ENCODE measurements at regions not wholly inside any gene's neighbourhood (a gene's known extent, or its start where the extent isn't known, plus 50 kb on each side); places are given as distances from the start of the nearest gene placed in this dataset.

GRCh38 chr18:56368066-56368465 is 270.3 kb downstream of the TXNL1 start:
- H3K4me3 ChIP-seq (ENCODE audit: low read length) = no peak overlapping the region
- H3K36me3 ChIP-seq (ENCODE audit: control insufficient read depth, insufficient read depth, low read length) = no peaks in the 10 kb centered on the region
- no peaks in the 10 kb centered on the region for H3K9me3 ChIP-seq (ENCODE audit: control insufficient read depth, insufficient read depth, low read length)
- H3K27me3 ChIP-seq (ENCODE audit: control insufficient read depth, insufficient read depth, low read length) = no peaks in the 10 kb centered on the region
- no peaks in the 10 kb centered on the region for H3K4me1 ChIP-seq (ENCODE audit: control insufficient read depth, insufficient read depth, low read length)
- no peak overlapping the region for H3K27ac ChIP-seq (ENCODE audit: low read length)
- DNase-seq (ENCODE audit: low read depth, low spot score) = no peak
- WGBS (ENCODE audit: insufficient coverage, insufficient read length) = no CpG with 5 or more reads among the region's 5 CpGs

DNA sequence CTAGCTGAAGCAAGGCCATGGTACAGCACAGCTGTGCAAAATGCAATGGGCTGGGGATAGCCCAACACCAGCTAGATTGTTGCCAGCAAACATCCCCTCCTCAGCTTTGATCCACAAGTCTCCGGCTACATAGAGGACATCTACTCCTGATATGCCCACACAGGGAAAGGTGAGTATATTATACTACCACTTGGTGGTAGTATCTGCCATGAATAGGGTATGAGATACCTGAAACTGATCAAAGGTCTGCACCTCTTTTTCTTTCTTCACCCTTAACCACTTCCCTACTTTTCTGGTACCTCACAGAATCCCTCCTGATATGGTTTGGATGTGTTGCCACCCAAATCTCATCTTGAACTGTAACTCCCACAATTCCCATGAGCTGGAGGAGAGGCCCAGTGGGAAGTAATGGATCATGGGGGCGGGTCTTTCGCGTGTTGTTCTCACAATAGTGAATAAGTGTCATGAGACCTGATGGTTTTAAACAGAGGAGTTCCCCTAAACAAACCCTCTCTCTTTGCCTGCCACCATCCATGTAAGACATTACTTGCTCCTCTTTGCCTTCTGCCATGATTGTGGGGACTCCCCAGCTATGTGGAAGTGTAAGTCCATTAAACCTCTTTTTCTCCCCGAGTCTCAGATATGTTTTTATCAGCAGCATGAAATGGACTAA is 279.6 kb downstream of the TXNL1 start:
- Histone ChIP-seq H3K36me3 (ENCODE audit: control insufficient read depth, insufficient read depth, low read length) (no peaks in the 10 kb centered on the region), H3K9me3 (ENCODE audit: control insufficient read depth, insufficient read depth, low read length) (no peaks in the 10 kb centered on the region; the same call in 1 of the 2 replicates), H3K27me3 (ENCODE audit: control insufficient read depth, insufficient read depth, low read length) (no peaks in the 10 kb centered on the region), H3K27ac (ENCODE audit: low read length) (no peak overlapping the region), H3K4me3 (ENCODE audit: low read length) (no peak overlapping the region), H3K4me1 (ENCODE audit: control insufficient read depth, insufficient read depth, low read length) (no peaks in the 10 kb centered on the region)
- WGBS (ENCODE audit: insufficient coverage, insufficient read length) = no CpG with 5 or more reads among the region's 5 CpGs
- no peak for DNase-seq (ENCODE audit: low read depth, low spot score)

DNA sequence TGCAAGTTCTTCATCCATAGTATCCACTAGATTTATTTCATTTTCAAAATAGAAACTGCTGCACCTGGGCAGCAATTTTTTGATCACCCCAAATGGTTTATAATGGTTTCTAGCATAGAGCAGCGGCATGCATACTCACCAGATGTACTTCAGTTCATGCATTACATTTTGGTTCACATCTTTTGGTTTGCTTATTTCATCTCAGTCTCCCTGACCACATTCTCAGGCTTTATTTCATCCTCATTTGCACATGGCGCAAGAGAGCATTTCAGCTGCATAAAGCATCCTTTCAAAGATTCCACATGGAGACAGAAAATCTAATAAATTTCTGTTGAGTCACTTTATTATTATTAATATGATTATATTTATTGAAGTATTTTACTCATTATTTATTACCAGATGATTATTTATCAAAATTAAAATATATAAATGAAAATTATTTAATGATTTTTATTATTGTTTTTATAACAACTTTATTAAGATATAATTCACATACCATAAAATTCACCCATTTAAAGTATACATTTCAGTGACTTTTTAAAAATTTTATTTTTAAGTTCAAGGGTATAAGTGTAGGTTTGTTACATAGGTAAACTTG is 284.6 kb downstream of the TXNL1 start:
- DNase-seq (ENCODE audit: low read depth, low spot score) = no peak
- Histone ChIP-seq H3K9me3 (ENCODE audit: control insufficient read depth, insufficient read depth, low read length) (no peaks in the 10 kb centered on the region; the same call in 1 of the 2 replicates), H3K4me1 (ENCODE audit: control insufficient read depth, insufficient read depth, low read length) (no peaks in the 10 kb centered on the region), H3K36me3 (ENCODE audit: control insufficient read depth, insufficient read depth, low read length) (no peaks in the 10 kb centered on the region), H3K4me3 (ENCODE audit: low read length) (no peak overlapping the region), H3K27me3 (ENCODE audit: control insufficient read depth, insufficient read depth, low read length) (no peaks in the 10 kb centered on the region), H3K27ac (ENCODE audit: low read length) (no peak overlapping the region)
- WGBS (ENCODE audit: insufficient coverage, insufficient read length) = no CpG with 5 or more reads among the region's 2 CpGs

DNA sequence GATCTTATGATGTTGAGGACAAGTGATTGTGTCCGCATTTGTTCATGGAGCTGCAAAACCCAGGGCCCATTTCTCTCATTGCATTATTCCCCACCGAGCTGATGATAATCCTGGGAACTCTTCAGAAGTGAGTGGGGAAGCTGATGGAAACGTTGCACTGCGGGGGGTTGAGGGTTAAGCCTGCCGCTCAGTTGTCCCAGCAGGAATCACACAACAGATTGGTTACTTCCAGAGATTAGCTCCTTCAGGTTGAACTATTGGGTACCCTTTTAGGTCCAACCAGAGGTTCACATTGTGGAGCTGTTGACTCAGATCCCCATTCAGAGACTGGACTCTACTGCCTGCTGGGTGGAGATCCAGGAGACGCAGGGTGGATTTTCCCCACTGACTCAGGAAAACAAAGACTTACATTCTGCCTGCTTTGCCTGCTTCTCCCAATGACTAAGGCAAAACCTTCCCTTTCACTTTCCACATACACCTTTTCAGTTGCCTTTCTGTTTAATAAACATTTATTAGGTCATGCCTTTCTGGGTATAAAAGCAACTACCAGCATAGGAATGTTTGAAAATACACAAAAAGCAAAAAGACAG is 286.4 kb downstream of the TXNL1 start:
- Histone ChIP-seq H3K4me3 (ENCODE audit: low read length) (no peak overlapping the region), H3K27ac (ENCODE audit: low read length) (no peak overlapping the region), H3K9me3 (ENCODE audit: control insufficient read depth, insufficient read depth, low read length) (no peaks in the 10 kb centered on the region; the same call in 1 of the 2 replicates), H3K4me1 (ENCODE audit: control insufficient read depth, insufficient read depth, low read length) (no peaks in the 10 kb centered on the region), H3K36me3 (ENCODE audit: control insufficient read depth, insufficient read depth, low read length) (no peaks in the 10 kb centered on the region), H3K27me3 (ENCODE audit: control insufficient read depth, insufficient read depth, low read length) (no peaks in the 10 kb centered on the region)
- no CpG with 5 or more reads among the region's 6 CpGs for WGBS (ENCODE audit: insufficient coverage, insufficient read length)
- no peak for DNase-seq (ENCODE audit: low read depth, low spot score)

GRCh38 chr18:56337507-56337906 is 300.9 kb downstream of the TXNL1 start:
- Histone ChIP-seq H3K36me3 (ENCODE audit: control insufficient read depth, insufficient read depth, low read length) (no peaks in the 10 kb centered on the region), H3K4me1 (ENCODE audit: control insufficient read depth, insufficient read depth, low read length) (no peaks in the 10 kb centered on the region), H3K4me3 (ENCODE audit: low read length) (no peak overlapping the region), H3K27me3 (ENCODE audit: control insufficient read depth, insufficient read depth, low read length) (no peaks in the 10 kb centered on the region), H3K9me3 (ENCODE audit: control insufficient read depth, insufficient read depth, low read length) (no peaks in the 10 kb centered on the region), H3K27ac (ENCODE audit: low read length) (no peak overlapping the region)
- no CpG with 5 or more reads among the region's 4 CpGs for WGBS (ENCODE audit: insufficient coverage, insufficient read length)
- no peak for DNase-seq (ENCODE audit: low read depth, low spot score)

DNA sequence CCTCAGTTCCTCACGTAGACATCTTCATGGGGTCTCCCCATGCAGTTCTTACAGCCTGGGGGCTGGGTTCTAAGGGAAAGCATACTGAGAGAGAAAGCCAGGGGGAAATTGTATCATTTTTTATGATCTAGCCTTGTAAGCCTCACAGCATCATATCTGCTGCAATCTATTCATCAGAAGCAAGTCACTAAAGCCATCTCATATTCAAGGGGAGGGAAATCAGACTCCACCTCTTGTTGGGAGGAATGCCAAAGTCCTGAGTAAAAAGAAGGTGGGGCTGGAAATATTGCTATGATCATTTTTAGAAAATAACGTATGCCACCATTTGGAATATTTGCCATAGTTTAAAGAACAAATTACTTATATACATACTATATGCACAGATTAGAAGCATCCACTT is 304.6 kb downstream of the TXNL1 start:
- DNase-seq (ENCODE audit: low read depth, low spot score) = no peak
- Histone ChIP-seq H3K9me3 (ENCODE audit: control insufficient read depth, insufficient read depth, low read length) (no peaks in the 10 kb centered on the region), H3K36me3 (ENCODE audit: control insufficient read depth, insufficient read depth, low read length) (no peaks in the 10 kb centered on the region), H3K4me3 (ENCODE audit: low read length) (no peak overlapping the region), H3K27me3 (ENCODE audit: control insufficient read depth, insufficient read depth, low read length) (no peaks in the 10 kb centered on the region), H3K27ac (ENCODE audit: low read length) (no peak overlapping the region), H3K4me1 (ENCODE audit: control insufficient read depth, insufficient read depth, low read length) (no peaks in the 10 kb centered on the region)
- no CpG with 5 or more reads among the region's 2 CpGs for WGBS (ENCODE audit: insufficient coverage, insufficient read length)

DNA sequence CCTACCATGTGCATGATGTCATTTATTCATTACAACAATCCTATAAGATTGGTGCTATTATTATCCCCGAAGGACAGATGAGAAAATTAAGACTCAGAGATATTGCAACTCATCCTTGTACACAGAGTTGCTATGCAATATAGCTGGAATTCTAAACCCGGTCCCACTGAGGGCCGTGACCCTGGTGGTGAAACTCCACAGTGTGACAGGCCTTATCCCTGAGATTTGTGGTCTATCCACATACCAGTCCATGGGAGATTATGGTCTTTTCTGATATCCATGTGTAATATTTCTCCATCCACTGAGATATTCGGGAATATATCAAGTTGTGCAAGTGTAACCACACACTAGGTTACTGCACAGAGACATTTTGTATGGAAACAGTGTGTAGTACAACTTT is 305.2 kb downstream of the TXNL1 start:
- Histone ChIP-seq H3K9me3 (ENCODE audit: control insufficient read depth, insufficient read depth, low read length) (no peaks in the 10 kb centered on the region), H3K27ac (ENCODE audit: low read length) (no peak overlapping the region), H3K27me3 (ENCODE audit: control insufficient read depth, insufficient read depth, low read length) (no peaks in the 10 kb centered on the region), H3K4me1 (ENCODE audit: control insufficient read depth, insufficient read depth, low read length) (no peaks in the 10 kb centered on the region), H3K4me3 (ENCODE audit: low read length) (no peak overlapping the region), H3K36me3 (ENCODE audit: control insufficient read depth, insufficient read depth, low read length) (no peaks in the 10 kb centered on the region)
- WGBS (ENCODE audit: insufficient coverage, insufficient read length) = no CpG with 5 or more reads among the region's 4 CpGs
- no peak for DNase-seq (ENCODE audit: low read depth, low spot score)

- Histone ChIP-seq H3K36me3 (ENCODE audit: control insufficient read depth, insufficient read depth, low read length) (no peaks in the 10 kb centered on the region), H3K27ac (ENCODE audit: low read length) (no peak overlapping the region)
- WGBS (ENCODE audit: insufficient coverage, insufficient read length) = no CpG with 5 or more reads among the region's 4 CpGs
Observed at GRCh38 chr18:56332371-56332770, 306.0 kb downstream of the TXNL1 start.

GRCh38 chr18:56330366-56331110 is 307.9 kb downstream of the TXNL1 start:
- no peak for DNase-seq (ENCODE audit: low read depth, low spot score)
- H3K9me3 ChIP-seq (ENCODE audit: control insufficient read depth, insufficient read depth, low read length) = no peaks in the 10 kb centered on the region
- no peaks in the 10 kb centered on the region for H3K36me3 ChIP-seq (ENCODE audit: control insufficient read depth, insufficient read depth, low read length)
- no peaks in the 10 kb centered on the region for H3K4me1 ChIP-seq (ENCODE audit: control insufficient read depth, insufficient read depth, low read length)
- H3K27ac ChIP-seq (ENCODE audit: low read length) = no peak overlapping the region
- no peak overlapping the region for H3K4me3 ChIP-seq (ENCODE audit: low read length)
- no peaks in the 10 kb centered on the region for H3K27me3 ChIP-seq (ENCODE audit: control insufficient read depth, insufficient read depth, low read length)
- no CpG with 5 or more reads among the region's 9 CpGs for WGBS (ENCODE audit: insufficient coverage, insufficient read length)

More at GRCh38 chr18:56332371-56332770, 306.0 kb downstream of the TXNL1 start:
- H3K4me1 ChIP-seq (ENCODE audit: control insufficient read depth, insufficient read depth, low read length) = no peaks in the 10 kb centered on the region
- H3K9me3 ChIP-seq (ENCODE audit: control insufficient read depth, insufficient read depth, low read length) = no peaks in the 10 kb centered on the region
- no peak for DNase-seq (ENCODE audit: low read depth, low spot score)
- no peak overlapping the region for H3K4me3 ChIP-seq (ENCODE audit: low read length)
- H3K27me3 ChIP-seq (ENCODE audit: control insufficient read depth, insufficient read depth, low read length) = no peaks in the 10 kb centered on the region

DNA sequence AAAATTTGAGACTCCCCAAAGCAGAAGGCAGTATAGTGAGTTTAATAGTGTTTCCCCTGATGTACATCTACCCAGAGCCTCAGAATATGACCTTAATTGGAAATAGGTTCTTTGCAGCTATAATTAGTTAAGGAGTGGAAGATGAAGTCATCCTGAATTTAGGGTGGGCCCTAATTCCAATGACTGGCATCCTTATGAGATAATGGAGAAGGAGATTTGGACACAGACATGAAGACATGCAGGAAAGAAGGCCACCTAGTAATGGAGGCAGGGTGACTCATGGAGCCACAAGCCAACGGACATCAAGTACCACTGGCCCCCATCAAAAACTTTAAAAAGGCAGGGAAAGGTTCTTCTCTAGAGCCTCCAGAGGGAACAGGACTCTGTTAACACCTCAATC is 308.9 kb downstream of the TXNL1 start:
- H3K27me3 ChIP-seq (ENCODE audit: control insufficient read depth, insufficient read depth, low read length) = no peaks in the 10 kb centered on the region
- no peaks in the 10 kb centered on the region for H3K9me3 ChIP-seq (ENCODE audit: control insufficient read depth, insufficient read depth, low read length)
- H3K36me3 ChIP-seq (ENCODE audit: control insufficient read depth, insufficient read depth, low read length) = no peaks in the 10 kb centered on the region
- DNase-seq (ENCODE audit: low read depth, low spot score) = no peak
- no peak overlapping the region for H3K4me3 ChIP-seq (ENCODE audit: low read length)
- no peak overlapping the region for H3K27ac ChIP-seq (ENCODE audit: low read length)
- H3K4me1 ChIP-seq (ENCODE audit: control insufficient read depth, insufficient read depth, low read length) = no peaks in the 10 kb centered on the region
- no CpG with 5 or more reads among the region's 1 CpG for WGBS (ENCODE audit: insufficient coverage, insufficient read length)
